H1 (cell line): ENCODE measurements at regions not wholly inside any gene's neighbourhood (a gene's known extent, or its start where the extent isn't known, plus 50 kb on each side); places are given as distances from the start of the nearest gene placed in this dataset.

ENCODE experiments used
- GTF2F1 ChIP-seq: IDR thresholded peaks from 2 replicates; pipeline ENCODE4 v1.6.1; 2012; ENCODE audit warnings: low read depth, low read length, improper control_type of control experiment, borderline replicate concordance
- RAD21 ChIP-seq, 2 experiments: IDR thresholded peaks in 1 of 2; conservative IDR thresholded peaks in 1 of 2; 2 replicates each; pipeline ENCODE4 v1.6.1; 2011; ENCODE audit warnings: low read depth in 2 of 2, low read length in 2 of 2, improper control_type of control experiment in 1 of 2, inconsistent platforms in 1 of 2, mild to moderate bottlenecking in 1 of 2, moderate library complexity in 1 of 2

- TF ChIP-seq GTF2F1 (no peak), RAD21 (IDR thresholded peaks at IDR 0.05 in 1 of 2, conservative IDR thresholded peaks at IDR 0.05 in 1 of 2; ENCODE audit: low read depth in 2 of 2, low read length in 2 of 2) (no peak)
These were observed 74.9 kb upstream of the DBX1 start (continued) for GRCh38 chr11:20235164-20235563.
